Prostate gland (tissue), 2 donors: ENCODE measurements at regions not wholly inside any gene's neighbourhood (a gene's known extent, or its start where the extent isn't known, plus 50 kb on each side); places are given as distances from the start of the nearest gene placed in this dataset.

Experiments used
- CTCF ChIP-seq, 4 experiments: fragments of 200-600 bp in 2 of 4; fragments of 450-650 bp in 2 of 4; sonication (generic) in 2 of 4; IDR thresholded peaks; 1 replicate in 3 of 4; 2 replicates in 1 of 4; pipeline ENCODE4 v1.5.1; 2016 to 2019; ENCODE audit warnings: antibody characterized with exemption in 4 of 4, mild to moderate bottlenecking in 2 of 4, moderate library complexity in 2 of 4
- POLR2A ChIP-seq: fragments of 450-650 bp; IDR thresholded peaks from one replicate; pipeline ENCODE4 v1.6.1; 2016; ENCODE audit warnings: antibody characterized with exemption, mild to moderate bottlenecking

DNA sequence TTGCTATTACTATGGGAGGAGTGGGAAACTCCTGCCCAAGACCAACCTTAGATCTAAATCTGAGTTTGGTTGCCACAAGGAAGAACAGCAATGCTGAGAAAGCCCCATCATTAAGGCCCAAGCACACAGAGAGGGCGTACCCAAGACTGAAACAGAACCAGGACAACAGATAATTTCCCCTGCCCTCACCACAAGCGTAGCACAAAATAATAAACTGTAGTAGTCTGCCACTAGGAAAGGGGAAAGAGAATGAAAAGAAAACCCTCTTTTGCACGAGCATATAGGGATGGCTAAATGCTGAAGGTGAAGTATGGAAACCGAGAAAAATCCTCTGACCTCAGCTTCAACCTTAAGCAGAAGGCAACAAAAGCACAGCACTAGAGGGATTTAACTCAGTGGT lies 76.5 kb upstream of the DHRS4 start:
- TF ChIP-seq POLR2A (no peak), CTCF (IDR thresholded peaks at IDR 0.05) (no peak)
